K562 (cell line): ENCODE measurements at regions not wholly inside any gene's neighbourhood (a gene's known extent, or its start where the extent isn't known, plus 50 kb on each side); places are given as distances from the start of the nearest gene placed in this dataset.

Experiments used
- ATAC-seq: fragments of 200-7000 bp; cut with Tn5 transposase; 3 replicates; pipeline ENCODE4 v1.9.1; 2020; ENCODE audit warnings: moderate library complexity
- BruUV-seq: library from RNA; stranded (reverse); fragments of 400-500 nt; replicated peaks from 2 replicates; lab custom pipeline; 2021; lab: Mats Ljungman, UMichigan
- CTCF ChIA-PET: fragments of 300-600 bp; formaldehyde crosslinking; extraction: SDS; loops from one replicate; lab custom pipeline; 2021; ENCODE audit warnings: low intra/inter-chr PET ratio; lab: Yijun Ruan, JAX
- POLR2A ChIA-PET: fragments of 300-600, 350-650 bp; sonication (Branson Sonifier 250); formaldehyde crosslinking; extraction: SDS; loops from one replicate; lab custom pipeline; 2021; ENCODE audit warnings: antibody characterized with exemption, inconsistent platforms; lab: Yijun Ruan, JAX
- DNase-seq, 4 experiments: peaks; one replicate each; pipeline versions ENCODE4 v3.0.0 to v3.0.0-alpha.2; 2011 to 2018; ENCODE audit warnings: low spot score in 3 of 4, mixed read lengths in 3 of 4; ENCODE audit errors: extremely low read depth in 1 of 4
- FAIRE-seq: peaks from 2 replicates; lab custom pipeline; 2011; peaks lifted over from hg19 to GRCh38; lab: Jason Lieb, UNC
- H2AFZ ChIP-seq: 2 replicates; pipeline ENCODE4 v1.6.0; 2011; ENCODE audit warnings: low read depth, low read length, control low read depth, inconsistent platforms
- H3K27ac ChIP-seq: fragments of 200-600 bp; 3 replicates; pipeline ENCODE4 v1.8.0; 2011; ENCODE audit warnings: low read depth, mild to moderate bottlenecking, control low read depth, inconsistent platforms, low read length, moderate library complexity, mixed read lengths; ENCODE audit errors: extremely low read depth
- H3K27me3 ChIP-seq, 2 experiments: fragments of 300-600 bp in 1 of 2; 2 replicates in 1 of 2; 3 replicates in 1 of 2; pipeline versions ENCODE4 v1.6.0 to v1.8.0; 2011; ENCODE audit warnings: inconsistent platforms in 2 of 2, low read length in 2 of 2, mild to moderate bottlenecking in 1 of 2, mixed read lengths in 1 of 2, moderate library complexity in 1 of 2; ENCODE audit not compliant: control insufficient read depth in 2 of 2, insufficient read depth in 2 of 2
- H3K36me3 ChIP-seq: fragments of 300-600 bp; 3 replicates; pipeline ENCODE4 v1.8.0; 2011; ENCODE audit warnings: mild to moderate bottlenecking, low read length, inconsistent platforms; ENCODE audit not compliant: control insufficient read depth, insufficient read depth
- H3K4me1 ChIP-seq, 2 experiments: fragments of 200-600 bp in 1 of 2; replicated peaks in 1 of 2; 2 replicates in 1 of 2; 3 replicates in 1 of 2; pipeline versions ENCODE4 v1.5.1 to v1.8.0; 2011; ENCODE audit warnings: inconsistent platforms in 2 of 2, low read length in 2 of 2, mild to moderate bottlenecking in 1 of 2, mixed read lengths in 1 of 2, moderate library complexity in 1 of 2; ENCODE audit not compliant: control insufficient read depth in 2 of 2, insufficient read depth in 2 of 2
- H3K4me2 ChIP-seq: 2 replicates; pipeline ENCODE4 v1.6.1; 2011; ENCODE audit warnings: low read length, control low read depth, inconsistent platforms, mixed read lengths; ENCODE audit not compliant: insufficient read depth
- H3K4me3 ChIP-seq: fragments of 200-600 bp; sonication (generic), shearing (Covaris generic); 2 replicates; pipeline ENCODE4 v1.5.1; 2016; ENCODE audit warnings: control low read depth, inconsistent platforms
- H3K79me2 ChIP-seq: fragments of 200-600 bp; 3 replicates; pipeline ENCODE4 v1.8.0; 2011; ENCODE audit warnings: low read length, inconsistent platforms; ENCODE audit not compliant: control insufficient read depth, insufficient read depth
- H3K9ac ChIP-seq, 2 experiments: 2 replicates each; pipeline versions ENCODE4 v1.6.0 to v1.6.1; 2011; ENCODE audit warnings: low read depth in 2 of 2, low read length in 2 of 2, control low read depth in 1 of 2, inconsistent platforms in 1 of 2, mild to moderate bottlenecking in 1 of 2, mixed read lengths in 1 of 2; ENCODE audit not compliant: insufficient read depth in 1 of 2
- H3K9me1 ChIP-seq: one replicate; pipeline ENCODE4 v1.6.0; 2011; ENCODE audit warnings: inconsistent platforms, mild to moderate bottlenecking, low read length, moderate library complexity; ENCODE audit not compliant: control insufficient read depth, insufficient read depth
- H3K9me3 ChIP-seq: replicated peaks from 2 replicates; pipeline ENCODE4 v1.5.1; 2011; ENCODE audit warnings: low read depth, low read length, inconsistent platforms; ENCODE audit not compliant: control insufficient read depth, insufficient read depth
- H4K20me1 ChIP-seq: replicated peaks from 2 replicates; pipeline ENCODE4 v1.6.1; 2011; ENCODE audit warnings: low read length, inconsistent platforms, mixed read lengths; ENCODE audit not compliant: control insufficient read depth, insufficient read depth
- CREM ChIP-seq: IDR thresholded peaks from 2 replicates; pipeline ENCODE4 v1.6.1; 2014; ENCODE audit warnings: antibody characterized with exemption, low read depth
- EGR1 ChIP-seq: fragments of 450-650 bp; conservative IDR thresholded peaks from 2 replicates; pipeline ENCODE4 v1.6.1; 2017; ENCODE audit warnings: mild to moderate bottlenecking
- HDAC1 ChIP-seq, 2 experiments: fragments of 450-650 bp; IDR thresholded peaks; 2 replicates each; pipeline ENCODE4 v1.6.1; 2016 to 2017; ENCODE audit warnings: inconsistent platforms in 1 of 2, mild to moderate bottlenecking in 1 of 2, moderate library complexity in 1 of 2
- KLF16 ChIP-seq: IDR thresholded peaks from 2 replicates; pipeline ENCODE4 v1.6.1; 2016; ENCODE audit warnings: antibody characterized with exemption
- L3MBTL2 ChIP-seq: fragments of 450-650 bp; IDR thresholded peaks from 2 replicates; pipeline ENCODE4 v1.6.1; 2016; ENCODE audit warnings: mild to moderate bottlenecking, moderate library complexity
- MAZ ChIP-seq, 2 experiments: fragments of 450-650 bp in 1 of 2; sonication (generic) in 1 of 2; formaldehyde crosslinking; IDR thresholded peaks in 1 of 2; conservative IDR thresholded peaks in 1 of 2; 2 replicates each; pipeline versions ENCODE4 v1.4.0 to v1.5.0; 2020; ENCODE audit warnings: mild to moderate bottlenecking in 1 of 2, missing genetic modification reagents in 1 of 2
- PRPF4 ChIP-seq: fragments of 200-400 bp; formaldehyde crosslinking; IDR thresholded peaks from one replicate; pipeline ENCODE4 v1.6.1; 2017; ENCODE audit warnings: low read length, low read depth, mild to moderate bottlenecking; ENCODE audit not compliant: insufficient read depth, poor library complexity, severe bottlenecking
- RAD21 ChIP-seq, 2 experiments: fragments of 250-450 bp in 1 of 2; fragments of 450-650 bp in 1 of 2; sonication (Bioruptor Pico) in 1 of 2; formaldehyde crosslinking in 1 of 2; IDR thresholded peaks in 1 of 2; conservative IDR thresholded peaks in 1 of 2; 2 replicates each; pipeline versions ENCODE4 v1.4.0 to v1.8.0; 2020 to 2022; ENCODE audit warnings: mild to moderate bottlenecking in 2 of 2, moderate library complexity in 1 of 2
- RB1 ChIP-seq: fragments of 450-650 bp; IDR thresholded peaks from 2 replicates; pipeline ENCODE4 v1.6.1; 2017; ENCODE audit warnings: low read depth, mild to moderate bottlenecking
- RFX5 ChIP-seq: IDR thresholded peaks from 2 replicates; pipeline ENCODE4 v1.6.1; 2011; ENCODE audit warnings: low read depth, mild to moderate bottlenecking, improper control_type of control experiment, low read length
- SMC3 ChIP-seq: conservative IDR thresholded peaks from 2 replicates; pipeline ENCODE4 v1.6.1; 2011; ENCODE audit warnings: low read depth, low read length, improper control_type of control experiment; ENCODE audit not compliant: insufficient read depth
- ZNF764 ChIP-seq: fragments of 250-450 bp; sonication (Bioruptor Pico); IDR thresholded peaks from 2 replicates; pipeline ENCODE4 v1.4.0; 2020; ENCODE audit warnings: low read depth, mild to moderate bottlenecking, moderate library complexity
- WGBS: fragments of 100-300 bp; shearing (Covaris generic); methylation state at CpG from one replicate; pipeline ENCODE4 v1.1.6; 2016; ENCODE audit warnings: low coverage, mixed read lengths; ENCODE audit not compliant: insufficient coverage; ENCODE audit errors: missing lambda C conversion rate; 5-methylcytosine and 5-hydroxymethylcytosine counted together
- in situ Hi-C: fragments of 300-500 bp; cut with MboI; formaldehyde crosslinking; loops from 4 replicates; pipeline ENCODE4 v1.15.0; 2018; ENCODE audit warnings: inconsistent platforms, mixed read lengths
- intact Hi-C: fragments of 100-400 bp; cut with micrococcal nuclease; formaldehyde crosslinking; loops from 2 replicates; pipeline ENCODE4 v1.14.2; 2022
- TF ChIP-seq, protein P1 (sequence below), 2 experiments: IDR thresholded peaks; 2 replicates each; pipeline ENCODE4 v1.6.1; 2011; ENCODE audit warnings: borderline replicate concordance in 1 of 2, control low read depth in 1 of 2, low read depth in 1 of 2, low read length in 1 of 2, mild to moderate bottlenecking in 1 of 2, mixed read lengths in 1 of 2, moderate library complexity in 1 of 2; ENCODE audit not compliant: insufficient read depth in 1 of 2, insufficient read length in 1 of 2, poor library complexity in 1 of 2, severe bottlenecking in 1 of 2; ENCODE audit errors: extremely low read depth in 1 of 2
- TF ChIP-seq, protein P2 (sequence below), 3 experiments: IDR thresholded peaks in 2 of 3; conservative IDR thresholded peaks in 1 of 3; 2 replicates each; pipeline ENCODE4 v1.5.1; 2011 to 2012; ENCODE audit warnings: low read length in 3 of 3, mild to moderate bottlenecking in 3 of 3, control low read depth in 2 of 3, improper control_type of control experiment in 1 of 3, inconsistent platforms in 1 of 3, low read depth in 1 of 3, mixed read lengths in 1 of 3, moderate library complexity in 1 of 3; ENCODE audit not compliant: insufficient read depth in 2 of 3

DNA sequence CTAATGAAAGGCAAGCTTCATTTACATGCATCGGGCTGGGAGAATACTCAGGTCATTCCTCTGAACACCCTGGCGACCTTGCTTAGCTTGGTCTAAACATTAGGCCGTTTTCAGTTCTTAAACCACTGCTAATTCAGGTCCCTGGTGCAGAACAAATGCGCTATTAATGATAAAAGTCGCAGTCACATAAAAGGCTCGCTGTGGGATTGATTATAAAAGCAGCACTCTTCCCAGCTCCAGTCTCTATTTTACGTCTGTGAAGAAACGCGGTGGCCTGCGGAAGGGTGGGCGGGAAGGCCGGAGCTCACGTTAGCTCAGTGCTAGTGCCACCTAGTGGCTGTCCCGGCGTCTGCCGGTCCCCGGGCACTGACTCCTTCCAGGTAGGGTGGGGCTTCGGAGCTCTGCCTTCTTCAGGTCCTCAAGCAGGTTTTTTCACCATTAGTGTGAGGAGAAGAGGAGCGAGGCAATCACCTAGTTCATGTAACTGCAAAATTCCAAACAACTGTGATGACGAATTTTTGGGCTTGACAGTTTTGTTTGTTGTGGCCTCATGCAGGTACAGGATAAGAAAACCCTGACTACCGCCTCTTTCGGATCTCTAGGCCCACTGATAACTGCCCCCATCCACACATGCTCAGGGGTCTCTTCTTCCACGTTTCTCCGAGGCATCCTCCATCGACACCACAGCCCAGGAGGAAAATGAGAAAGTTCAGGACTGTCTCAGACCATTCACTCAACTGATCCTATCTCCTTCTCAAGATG lies 66.5 kb upstream of the CLMP start:
- peak; percentile 77 to 84 (median 80) for DNase-seq
- ATAC-seq, result peak; percentile 100
- Histone ChIP-seq H2AFZ (peak overlapping the region; percentile 87), H3K27ac (no peak overlapping the region), H3K4me3 (no peak overlapping the region), H3K9me1 (no peaks in the 10 kb centered on the region), H3K36me3 (no peaks in the 10 kb centered on the region), H3K9ac (no peak overlapping the region), H4K20me1 (no peaks in the 10 kb centered on the region), H3K4me2 (peak overlapping the region; percentile 39), H3K9me3 (no peaks in the 10 kb centered on the region), H3K4me1 (no peaks in the 10 kb centered on the region), H3K27me3 (peaks cover 0 to 25% of the 10 kb centered on the region in 2 experiments; a peak in 2 of 5 replicates), H3K79me2 (no peaks in the 10 kb centered on the region)
- intact Hi-C loops, result loop anchor here (5.0 kb wide), 1 partner anchor 149 kb away; no protein-coding TSS in a partner anchor
- ChIA-PET POLR2A (interaction anchor here (0.7 to 1.1 kb wide), 6 partner anchors 14 to 204 kb away, joined by 3 to 6 read pairs (median 4); no protein-coding TSS in a partner anchor), CTCF (interaction anchor here (0.6 to 0.7 kb wide), 2 partner anchors 149 to 150 kb away, joined by 3 read pairs; no protein-coding TSS in a partner anchor)
- 4% methylated on average over 25 of the region's 25 CpGs for WGBS
- no peak for TF ChIP-seq HDAC1 (IDR thresholded peaks at IDR 0.05)
- TF ChIP-seq, protein P1, sequence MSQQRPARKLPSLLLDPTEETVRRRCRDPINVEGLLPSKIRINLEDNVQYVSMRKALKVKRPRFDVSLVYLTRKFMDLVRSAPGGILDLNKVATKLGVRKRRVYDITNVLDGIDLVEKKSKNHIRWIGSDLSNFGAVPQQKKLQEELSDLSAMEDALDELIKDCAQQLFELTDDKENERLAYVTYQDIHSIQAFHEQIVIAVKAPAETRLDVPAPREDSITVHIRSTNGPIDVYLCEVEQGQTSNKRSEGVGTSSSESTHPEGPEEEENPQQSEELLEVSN (IDR thresholded peaks at IDR 0.05; ENCODE audit: borderline replicate concordance in 1 of 2, extremely low read depth in 1 of 2, insufficient read depth in 1 of 2, insufficient read length in 1 of 2, low read depth in 1 of 2, low read length in 1 of 2, poor library complexity in 1 of 2, severe bottlenecking in 1 of 2), result peak in 1 of 2 experiments; percentile 75
- TF ChIP-seq PRPF4, result no peak
- peak in 1 of 2 experiments; percentile 50; a peak in 2 of 4 replicates for TF ChIP-seq MAZ (CRISPR knock-in tag; conservative IDR thresholded peaks at IDR 0.05 in 1 of 2, IDR thresholded peaks at IDR 0.05 in 1 of 2)
- TF ChIP-seq RFX5, result no peak
- TF ChIP-seq KLF16, result peak; percentile 20; the same call in 1 of the 2 replicates
- peak in 1 of 2 experiments; percentile 55; a peak in 2 of 4 replicates for TF ChIP-seq RAD21 (CRISPR knock-in tag; conservative IDR thresholded peaks at IDR 0.05 in 1 of 2, IDR thresholded peaks at IDR 0.05 in 1 of 2)
- no peak for TF ChIP-seq ZNF764
- TF ChIP-seq L3MBTL2, result peak; percentile 41; the same call in 1 of the 2 replicates
- TF ChIP-seq, protein P2, sequence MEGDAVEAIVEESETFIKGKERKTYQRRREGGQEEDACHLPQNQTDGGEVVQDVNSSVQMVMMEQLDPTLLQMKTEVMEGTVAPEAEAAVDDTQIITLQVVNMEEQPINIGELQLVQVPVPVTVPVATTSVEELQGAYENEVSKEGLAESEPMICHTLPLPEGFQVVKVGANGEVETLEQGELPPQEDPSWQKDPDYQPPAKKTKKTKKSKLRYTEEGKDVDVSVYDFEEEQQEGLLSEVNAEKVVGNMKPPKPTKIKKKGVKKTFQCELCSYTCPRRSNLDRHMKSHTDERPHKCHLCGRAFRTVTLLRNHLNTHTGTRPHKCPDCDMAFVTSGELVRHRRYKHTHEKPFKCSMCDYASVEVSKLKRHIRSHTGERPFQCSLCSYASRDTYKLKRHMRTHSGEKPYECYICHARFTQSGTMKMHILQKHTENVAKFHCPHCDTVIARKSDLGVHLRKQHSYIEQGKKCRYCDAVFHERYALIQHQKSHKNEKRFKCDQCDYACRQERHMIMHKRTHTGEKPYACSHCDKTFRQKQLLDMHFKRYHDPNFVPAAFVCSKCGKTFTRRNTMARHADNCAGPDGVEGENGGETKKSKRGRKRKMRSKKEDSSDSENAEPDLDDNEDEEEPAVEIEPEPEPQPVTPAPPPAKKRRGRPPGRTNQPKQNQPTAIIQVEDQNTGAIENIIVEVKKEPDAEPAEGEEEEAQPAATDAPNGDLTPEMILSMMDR (IDR thresholded peaks at IDR 0.05 in 2 of 3, conservative IDR thresholded peaks at IDR 0.05 in 1 of 3; ENCODE audit: insufficient read depth in 2 of 3, low read depth in 1 of 3, low read length in 3 of 3), result peak; percentile 79 to 91 (median 81)
- peak; percentile 66 for TF ChIP-seq EGR1
- TF ChIP-seq SMC3, result 0 out of 2 replicates have a peak, but pooled peaks have one; percentile 31
- peak; percentile 69 for TF ChIP-seq CREM
- 0 out of 2 replicates have a peak, but pooled peaks have one; percentile 40 for TF ChIP-seq RB1
- in situ Hi-C loops, result no loop called here
- no TSS peak for BruUV-seq
- FAIRE-seq, result peak; percentile 86
